ENCODE measurements at regions not wholly inside any gene's neighbourhood (a gene's known extent, or its start where the extent isn't known, plus 50 kb on each side); places are given as distances from the start of the nearest gene placed in this dataset.
A peak's percentile ranks its signal among the peaks of the same experiment; 100 is the strongest.

- TF ChIP-seq CTCF (CRISPR knock-in tag; IDR thresholded peaks at IDR 0.05) (peak; percentile 63), MLLT10 (CRISPR knock-in tag; IDR thresholded peaks at IDR 0.05) (no peak), ZNF766 (CRISPR knock-in tag; IDR thresholded peaks at IDR 0.05; ENCODE audit: borderline replicate concordance) (no peak), ASH2L (IDR thresholded peaks at IDR 0.05; ENCODE audit: insufficient read length, low read depth, low read length) (no peak), EHMT2 (IDR thresholded peaks at IDR 0.05; ENCODE audit: borderline replicate concordance, low read depth, low read length) (no peak), MTA3 (CRISPR knock-in tag; IDR thresholded peaks at IDR 0.05) (no peak), NFYB (CRISPR knock-in tag; IDR thresholded peaks at IDR 0.05) (no peak), ZNF292 (CRISPR knock-in tag; IDR thresholded peaks at IDR 0.05; ENCODE audit: borderline replicate concordance, low read depth) (no peak), POLR2AphosphoS5 (IDR thresholded peaks at IDR 0.05; ENCODE audit: low read depth, low read length) (no peak), ZBTB14 (CRISPR knock-in tag; IDR thresholded peaks at IDR 0.05) (no peak)
These were observed 103.9 kb downstream of the GGTLC2 start for GRCh38 chr22:22748297-22748743.

All from HepG2 (cell line).